ENCODE measurements at regions not wholly inside any gene's neighbourhood (a gene's known extent, or its start where the extent isn't known, plus 50 kb on each side); places are given as distances from the start of the nearest gene placed in this dataset.

DNA sequence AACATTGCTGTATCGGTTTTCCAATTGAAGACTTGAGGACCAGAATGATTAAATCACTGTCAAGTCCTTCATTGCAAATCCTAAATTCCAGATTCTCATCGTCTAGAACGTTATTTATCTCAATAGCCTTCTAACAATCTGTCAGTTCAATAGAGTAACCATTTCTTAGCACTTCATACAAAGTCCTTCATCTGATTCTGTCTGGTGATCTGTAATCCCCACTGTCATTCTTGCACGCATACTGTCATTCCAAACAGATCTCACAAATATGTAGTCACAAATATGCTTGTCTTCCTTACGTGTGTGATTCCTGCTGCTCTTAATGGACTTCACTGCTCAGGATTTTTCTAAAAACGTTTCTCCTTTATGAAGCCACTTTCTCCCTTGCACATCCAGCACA lies 1197.5 kb downstream of the EFNB2 start (continued):
- no peak for TF ChIP-seq ZNF462 (CRISPR knock-in tag; IDR thresholded peaks at IDR 0.05)
- TF ChIP-seq STAT1 (IDR thresholded peaks at IDR 0.05; ENCODE audit: unreplicated experiment), result no peak
- TF ChIP-seq CREB1 (CRISPR knock-in tag; IDR thresholded peaks at IDR 0.05; ENCODE audit: low read depth), result no peak
- TF ChIP-seq EZH2phosphoT487 (IDR thresholded peaks at IDR 0.05; ENCODE audit: unreplicated experiment), result no peak
- no peak for TF ChIP-seq REST (IDR thresholded peaks at IDR 0.05; ENCODE audit: unreplicated experiment)
- TF ChIP-seq CTCF (conservative IDR thresholded peaks at IDR 0.05; ENCODE audit: low read depth in 2 of 2), result no peak
- TF ChIP-seq JUNB (IDR thresholded peaks at IDR 0.05; ENCODE audit: unreplicated experiment), result no peak
- no peak for TF ChIP-seq ZNF114 (CRISPR knock-in tag; IDR thresholded peaks at IDR 0.05)

All from GM23338 (cell line).